ENCODE measurements at regions not wholly inside any gene's neighbourhood (a gene's known extent, or its start where the extent isn't known, plus 50 kb on each side); places are given as distances from the start of the nearest gene placed in this dataset.
"Not testable (repeated sequence)": the region's sequence is repeated elsewhere in the genome, so short reads cannot be mapped to it uniquely, and the experiment has no call there.

DNA sequence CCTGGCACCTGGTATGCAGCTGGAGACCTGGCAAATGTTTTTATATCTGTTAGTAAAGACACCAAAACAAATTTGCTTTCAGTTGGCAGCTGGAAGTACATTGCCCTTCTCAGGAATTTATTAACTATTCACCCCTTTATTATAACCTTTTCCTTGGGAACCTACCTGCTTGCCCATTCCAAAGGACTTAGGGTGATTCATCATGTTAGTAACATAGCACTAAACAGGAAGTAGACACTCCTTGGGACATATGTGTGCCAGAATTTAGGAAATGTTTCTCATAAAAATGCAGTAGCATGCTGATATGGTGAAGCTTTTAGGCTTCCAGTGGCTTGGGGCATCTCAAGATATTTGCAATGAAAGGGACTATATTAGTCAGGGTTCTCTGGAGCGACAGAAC is 184.2 kb downstream of the DMAC1 start:
- no peak for DNase-seq

DNA sequence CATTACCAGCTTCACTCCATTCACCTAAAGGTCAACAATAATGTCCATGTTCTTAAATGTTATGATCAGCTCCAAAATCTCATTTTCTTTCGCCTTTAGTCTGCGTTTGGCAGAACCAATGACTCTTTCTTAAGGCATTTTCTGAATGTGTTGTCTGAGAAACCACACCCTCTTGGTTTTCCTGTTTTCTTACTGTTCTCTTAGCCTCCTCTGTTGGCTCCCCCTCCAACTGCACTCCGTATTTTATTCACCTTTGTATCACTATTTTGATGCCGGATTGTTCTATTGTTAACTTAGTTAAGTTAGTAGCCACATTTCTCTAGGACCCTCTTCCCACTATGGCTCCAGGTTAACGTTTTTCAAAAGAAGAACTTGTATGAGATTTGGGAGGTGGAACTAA is 185.6 kb downstream of the DMAC1 start:
- DNase-seq: no peak

DNA sequence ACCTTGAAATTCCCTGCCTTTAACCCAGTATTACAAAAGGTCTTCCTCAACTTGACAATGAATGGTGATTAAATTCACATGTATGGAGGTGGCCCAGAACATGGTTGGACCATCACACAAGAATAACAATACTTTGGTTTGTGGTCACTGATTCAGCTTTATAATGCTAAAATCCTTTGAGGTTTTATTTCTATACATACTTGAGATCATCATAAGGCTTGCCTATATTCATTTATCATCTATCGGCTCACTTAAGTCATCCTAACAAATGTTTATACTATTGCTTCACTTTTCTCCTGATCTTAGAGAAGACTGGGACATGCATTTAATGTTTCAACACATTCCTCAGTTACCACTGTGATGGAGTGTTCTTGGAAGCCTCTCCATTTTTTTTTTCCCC is 191.3 kb downstream of the DMAC1 start:
- DNase-seq: no peak

DNA sequence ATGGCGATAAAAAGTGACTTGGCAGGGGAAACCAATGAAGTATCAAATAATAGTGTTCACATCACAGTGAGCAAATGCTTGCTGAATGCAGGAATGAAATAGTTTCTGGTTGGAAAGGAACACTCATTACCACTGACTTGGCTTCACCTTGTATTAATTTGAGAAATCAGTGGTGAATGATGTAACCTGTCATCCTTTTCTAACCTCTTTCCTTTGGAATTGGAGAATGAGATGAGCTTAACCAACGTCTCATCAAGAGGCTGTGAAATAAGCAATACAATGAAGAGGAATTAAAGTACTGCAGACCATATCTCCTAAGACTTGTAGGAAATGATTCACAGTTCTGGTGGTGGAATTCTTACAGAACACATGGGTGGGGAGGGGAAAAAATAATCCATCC is 192.2 kb downstream of the DMAC1 start:
- no peak for DNase-seq

DNA sequence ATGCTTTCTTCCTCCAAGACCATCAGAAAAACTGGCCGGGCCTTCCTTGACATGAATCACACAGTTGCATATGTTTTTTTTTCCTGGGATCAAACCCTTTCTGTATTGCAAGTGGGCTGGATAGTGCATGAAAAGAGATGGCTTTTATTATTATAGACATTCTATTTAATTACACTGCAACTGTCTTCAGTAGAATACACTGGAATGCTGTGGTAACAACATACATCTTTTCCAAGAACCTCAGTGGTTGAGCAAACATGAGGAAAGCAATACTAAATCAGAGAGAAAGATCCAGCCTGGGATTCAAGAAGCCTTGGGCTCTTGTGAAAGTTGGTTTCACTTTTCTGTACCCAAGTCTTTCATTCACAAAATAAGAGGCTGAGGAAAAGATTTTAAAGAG is 193.0 kb downstream of the DMAC1 start:
- DNase-seq: no peak

DNA sequence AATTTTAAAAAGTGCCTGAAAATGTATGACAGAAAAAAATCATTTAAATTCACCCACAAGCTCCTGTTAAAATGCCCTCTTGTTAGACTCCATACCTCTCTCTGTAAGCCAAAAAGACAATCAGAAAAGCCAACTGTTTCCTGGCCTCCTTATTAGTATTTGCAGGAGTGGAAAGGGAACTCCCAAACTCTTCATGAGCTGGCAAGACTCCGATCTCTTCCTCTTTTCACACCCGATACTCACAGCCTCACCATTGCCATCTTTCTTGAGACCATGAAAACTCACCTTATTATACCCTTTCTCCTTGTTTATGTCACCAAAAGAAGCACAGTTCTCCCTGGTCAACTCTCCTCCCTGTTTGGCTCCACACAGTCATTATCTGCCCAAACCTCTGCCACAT is 197.8 kb downstream of the DMAC1 start:
- DNase-seq: no peak

DNA sequence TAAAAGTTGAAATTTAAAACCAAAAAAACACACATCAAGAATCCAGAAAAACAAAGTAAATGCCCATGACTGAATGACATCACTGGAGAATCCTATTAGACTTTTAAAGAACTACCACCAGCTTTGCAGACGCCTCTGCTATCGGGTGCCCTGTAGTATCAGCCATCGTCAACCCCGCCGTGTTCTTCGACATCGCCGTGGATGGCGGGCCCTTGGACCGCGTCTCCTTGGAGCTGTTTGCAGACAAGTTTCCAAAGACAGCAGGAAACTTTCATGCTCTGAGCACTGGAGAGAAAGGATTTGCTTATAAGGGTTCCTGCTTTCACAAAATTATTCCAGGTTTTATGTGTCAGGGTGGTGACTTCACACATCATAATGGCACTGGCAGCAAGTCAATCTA is 201.9 kb downstream of the DMAC1 start:
- DNase-seq: no peak

DNA sequence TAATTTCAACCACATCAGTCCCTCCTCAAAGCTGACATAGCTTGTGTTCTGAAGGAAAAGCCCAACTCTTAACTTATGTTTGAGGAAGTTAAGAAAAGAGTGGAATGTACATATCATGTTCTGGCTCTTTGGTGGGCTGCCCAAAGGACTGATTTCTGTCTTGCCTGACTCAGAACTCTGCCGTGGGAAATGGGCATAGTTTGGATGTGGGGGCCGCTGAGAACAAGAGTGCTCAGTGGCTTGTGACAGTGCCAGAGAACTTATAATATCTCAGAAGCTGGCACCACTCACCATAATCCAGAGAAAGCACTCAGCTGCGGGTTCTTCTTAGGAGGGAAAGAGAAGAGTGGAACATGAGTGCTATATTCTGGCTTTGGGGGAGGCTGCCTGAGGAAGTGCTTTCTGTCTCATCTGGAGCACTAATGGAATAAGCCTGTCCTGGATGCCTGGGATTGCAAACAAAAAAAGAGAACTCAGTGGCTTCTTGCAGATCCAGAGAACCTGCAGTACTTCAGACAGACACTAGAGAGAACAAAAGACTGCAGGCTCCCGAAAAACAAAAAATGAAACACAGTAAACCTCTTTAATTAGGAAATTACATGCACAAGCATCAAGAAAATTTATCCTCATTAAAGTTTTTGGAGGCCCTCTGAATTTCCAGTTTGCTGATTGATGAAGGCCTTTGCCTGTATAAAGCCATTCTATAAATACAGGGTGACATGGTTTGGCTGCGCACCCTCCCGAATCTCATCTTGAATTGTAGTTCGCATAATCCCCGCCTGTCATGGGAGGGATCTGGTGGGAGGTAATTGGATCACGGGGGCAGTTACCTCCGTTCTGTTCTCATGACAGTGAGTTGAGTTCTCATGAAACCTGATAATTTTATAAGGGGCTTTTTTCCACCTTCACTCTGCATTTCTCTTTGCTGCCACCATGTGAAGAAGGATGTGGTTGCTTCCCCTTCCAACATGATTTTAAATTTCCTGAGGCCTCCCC is 207.0 kb downstream of the DMAC1 start:
- DNase-seq: no peak

DNA sequence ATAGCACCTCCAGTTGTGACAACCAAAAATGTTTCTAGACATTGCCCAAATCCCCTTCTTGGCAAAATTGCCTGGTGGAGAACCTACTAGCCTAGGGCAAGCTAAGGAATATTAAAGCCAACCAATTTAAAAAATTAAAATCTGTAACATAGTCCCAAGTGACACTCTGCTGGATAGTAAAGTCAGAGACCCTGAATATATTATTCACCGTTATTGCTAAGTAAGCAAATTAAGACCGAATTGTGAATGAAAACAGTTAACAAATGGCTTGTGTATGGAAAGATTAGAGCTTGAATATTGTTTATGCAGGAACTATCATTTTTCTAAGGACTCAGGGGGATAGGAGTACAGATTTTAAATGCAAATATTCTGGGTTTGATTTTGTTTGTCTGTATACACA is 208.1 kb downstream of the DMAC1 start:
- no peak for DNase-seq

DNA sequence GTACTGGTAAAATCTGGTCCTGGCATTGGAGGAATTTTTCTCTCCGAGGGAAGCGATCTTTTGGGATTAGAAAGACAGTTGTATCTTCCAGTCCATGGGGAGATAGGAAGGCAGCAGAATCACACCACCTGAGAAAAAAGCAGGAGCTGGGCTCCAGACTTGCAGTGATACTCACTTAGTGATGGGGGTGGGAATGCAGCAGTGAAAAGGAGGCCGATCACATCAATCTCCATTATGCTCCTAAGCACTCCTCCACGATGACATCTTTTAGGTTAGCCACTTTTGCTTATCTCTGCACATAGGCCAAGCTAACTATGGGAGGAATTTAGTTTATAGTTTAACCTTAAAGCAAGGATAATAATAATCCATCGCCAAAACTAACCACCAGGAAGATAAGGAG is 219.0 kb downstream of the DMAC1 start:
- DNase-seq: no peak

DNA sequence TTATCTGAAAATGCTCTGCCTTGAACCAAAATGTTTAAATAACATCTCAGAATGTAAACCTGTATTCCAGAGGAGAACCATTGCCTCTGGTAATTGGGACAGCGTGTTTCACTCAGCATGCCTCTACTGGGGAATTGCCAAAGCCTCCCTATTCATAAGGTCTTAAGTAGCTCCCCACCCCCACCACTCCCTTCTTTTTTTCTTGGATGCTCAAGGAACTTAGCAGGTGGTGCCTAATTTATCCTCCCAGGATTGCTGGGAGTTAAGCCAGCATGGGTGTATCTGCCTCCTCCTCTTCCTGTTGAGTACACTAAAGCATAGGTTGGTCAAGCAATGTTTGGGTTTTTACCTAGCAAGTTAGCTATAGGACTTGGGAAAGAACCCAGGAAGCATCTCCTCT is 220.2 kb downstream of the DMAC1 start:
- DNase-seq: no peak

DNA sequence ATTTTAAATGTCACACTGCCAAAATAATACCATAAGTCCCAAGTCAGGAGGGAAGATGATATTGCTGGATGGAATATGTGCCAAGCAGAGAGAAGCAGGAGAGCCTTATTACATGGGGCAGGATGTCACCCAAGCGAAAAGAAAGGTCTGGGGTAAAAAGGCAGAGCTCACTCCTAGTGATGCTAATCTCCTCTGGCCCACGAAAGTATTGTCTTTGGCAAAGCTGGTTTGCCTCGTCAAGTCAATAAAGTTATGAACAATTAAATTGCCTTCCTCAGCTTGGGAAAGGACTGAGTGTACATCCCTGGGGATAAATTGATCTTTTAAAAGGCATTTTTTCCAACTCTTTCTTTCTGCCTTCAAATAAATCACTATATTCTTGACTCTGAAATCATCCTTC is 220.6 kb downstream of the DMAC1 start:
- DNase-seq: no peak

DNA sequence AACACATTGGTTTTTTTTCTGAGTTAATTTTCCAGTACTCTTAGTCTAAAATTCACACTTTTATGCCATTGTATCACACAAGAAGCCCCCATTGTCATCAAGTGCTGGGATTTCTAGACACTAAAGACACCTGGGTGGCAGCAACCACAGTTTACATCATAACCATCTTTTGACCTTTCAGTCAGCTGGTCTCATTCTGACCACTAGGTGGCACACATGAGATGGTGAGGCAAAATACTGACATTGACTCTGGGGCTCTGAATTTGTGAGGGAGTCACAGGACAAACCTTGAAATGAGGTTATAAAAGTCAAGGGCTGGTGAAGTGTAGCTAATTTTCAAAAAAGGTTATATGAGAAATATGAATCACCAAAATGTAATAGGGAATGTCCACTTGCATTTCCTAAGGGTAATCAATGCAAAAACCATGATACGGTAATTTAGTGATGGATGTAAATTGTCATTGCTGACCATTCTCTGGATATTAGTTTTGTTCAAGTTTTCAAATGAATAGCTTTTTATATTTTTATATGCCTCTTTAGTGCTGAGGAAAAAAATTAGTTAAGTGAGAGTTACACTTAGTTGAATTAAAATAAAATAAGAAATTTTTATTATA is 229.4 kb downstream of the DMAC1 start:
- peak; percentile 0 for DNase-seq

DNA sequence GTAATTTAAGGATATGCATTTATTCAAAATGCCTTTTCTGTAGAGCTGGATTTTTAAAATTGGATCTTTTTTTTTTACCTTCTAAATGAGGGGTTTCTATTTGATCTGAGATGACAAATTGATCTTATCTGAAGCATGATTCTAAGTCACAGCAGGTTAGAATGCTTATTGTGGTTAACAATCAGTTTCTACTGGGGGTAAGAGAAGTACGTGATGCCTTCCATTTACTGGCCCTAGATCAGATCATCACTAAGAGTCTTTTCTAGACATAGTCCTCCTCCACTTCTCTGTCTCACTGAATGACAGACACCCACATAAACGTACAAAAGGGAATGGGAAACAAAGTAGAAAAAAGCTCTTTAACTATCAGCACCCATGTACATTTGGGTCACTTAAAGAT is 231.9 kb downstream of the DMAC1 start:
- no peak for DNase-seq

DNA sequence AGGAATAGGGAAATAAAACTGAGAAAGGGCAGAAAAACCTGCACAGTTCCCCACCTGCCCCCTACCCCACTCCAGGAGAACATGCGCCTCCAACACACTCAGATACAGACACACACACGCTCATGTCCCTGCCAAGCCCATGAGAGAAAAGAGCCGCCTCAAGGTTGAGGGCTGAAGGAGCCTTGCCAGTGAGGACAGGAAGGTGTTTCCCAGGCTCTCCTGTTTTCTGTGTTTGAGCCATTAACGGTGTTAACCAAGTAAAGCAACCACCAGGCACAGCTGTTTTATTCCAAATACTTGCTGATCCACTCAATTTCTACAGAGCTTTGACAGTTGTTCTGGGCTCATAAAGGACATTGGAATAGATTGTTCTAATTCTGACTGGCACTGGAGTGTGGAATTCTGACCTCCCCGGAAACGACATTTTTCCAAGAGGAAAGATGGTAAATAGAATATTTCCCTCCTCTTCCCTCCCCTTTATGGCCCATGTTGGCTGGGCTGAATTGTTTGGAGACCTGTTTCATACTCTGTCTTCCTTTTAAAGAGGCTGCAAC is 238.0 kb downstream of the DMAC1 start:
- no peak for DNase-seq

DNA sequence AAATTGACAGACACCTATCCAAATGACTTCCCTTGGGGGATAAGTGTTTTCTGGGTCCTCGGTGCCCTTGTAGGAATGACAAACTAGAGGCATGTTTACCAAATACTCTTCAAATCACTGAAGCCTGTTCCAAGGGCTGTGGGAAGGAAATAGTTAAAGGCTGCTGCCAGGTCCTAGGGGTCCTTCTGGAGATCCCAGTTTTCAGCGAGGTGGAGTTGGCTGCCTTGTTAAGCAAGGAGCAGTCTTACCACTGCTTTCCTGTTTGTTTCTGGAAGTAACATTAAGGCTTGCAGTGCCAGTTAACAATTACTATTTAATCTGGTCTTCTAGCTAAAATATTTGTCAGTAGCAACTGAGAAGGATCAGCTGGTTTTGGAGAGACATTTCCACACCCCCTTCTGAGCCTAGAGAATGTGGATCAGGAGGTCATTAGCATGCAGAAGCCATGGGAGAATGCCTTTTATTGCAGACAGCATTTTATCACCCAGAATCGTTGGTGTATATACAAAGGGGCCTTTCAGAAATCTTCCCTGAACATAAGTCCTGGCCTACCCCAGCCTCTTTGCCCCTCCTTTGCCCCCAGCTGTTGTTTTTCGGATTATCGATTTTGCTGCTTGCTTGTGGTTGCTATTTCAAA is 238.8 kb downstream of the DMAC1 start:
- no peak for DNase-seq

DNA sequence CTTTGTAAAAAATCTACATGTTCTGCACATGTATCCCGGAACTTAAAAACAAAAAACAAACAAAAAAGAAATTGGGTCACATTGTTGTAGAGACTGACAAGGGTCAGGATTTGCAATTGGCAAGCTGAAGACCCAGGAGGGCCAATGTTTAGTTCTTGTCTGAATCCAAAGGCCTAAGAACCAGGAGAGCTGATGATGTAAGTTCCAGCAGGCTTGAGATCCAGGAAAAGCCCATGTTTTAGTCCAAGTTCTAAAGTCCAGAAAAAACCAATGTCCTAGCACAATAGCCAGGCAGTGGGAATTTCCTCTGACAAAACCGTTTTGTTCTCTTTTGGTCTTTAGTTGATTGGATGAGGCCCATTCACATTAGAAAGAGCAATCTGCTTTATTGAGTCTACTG is 244.9 kb downstream of the DMAC1 start:
- DNase-seq: no peak

DNA sequence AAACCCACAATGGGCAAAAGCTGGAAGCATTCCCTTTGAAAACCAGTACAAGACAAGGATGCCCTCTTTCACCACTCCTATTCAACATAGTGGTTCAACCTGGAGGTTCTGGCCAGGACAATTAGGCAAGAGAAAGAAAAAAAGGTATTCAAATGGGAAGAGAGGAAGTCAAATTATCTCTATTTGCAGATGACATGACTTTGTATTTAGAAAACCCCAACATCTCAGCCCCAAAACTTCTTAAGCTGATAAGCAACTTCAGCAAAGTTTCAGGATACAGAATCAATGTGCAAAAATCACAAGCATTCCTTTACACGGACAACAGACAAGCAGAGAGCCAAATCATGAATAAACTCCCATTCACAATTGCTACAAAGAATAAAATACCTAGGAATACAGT is 246.9 kb downstream of the DMAC1 start:
- DNase-seq: not testable (repeated sequence)

DNA sequence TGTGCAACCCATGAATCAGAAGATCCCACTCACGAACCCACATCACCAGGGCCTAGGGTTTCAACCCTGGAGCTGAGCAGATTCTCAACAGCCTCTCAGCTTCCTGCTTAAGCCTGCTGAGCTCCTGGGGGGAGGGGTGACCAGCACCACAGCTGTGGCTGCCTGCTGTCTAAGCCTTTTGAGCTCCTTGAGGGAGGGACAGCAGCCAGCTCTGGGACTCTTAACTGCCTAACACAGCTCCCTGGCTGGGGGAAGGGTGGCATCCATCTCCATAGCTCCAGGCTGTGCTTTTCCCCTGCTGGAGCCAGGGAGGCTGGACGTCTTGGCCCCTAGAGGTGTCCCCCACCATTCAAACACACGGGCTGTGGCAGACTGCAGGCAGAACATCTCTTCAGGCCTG is 250.3 kb downstream of the DMAC1 start:
- DNase-seq: no peak

DNA sequence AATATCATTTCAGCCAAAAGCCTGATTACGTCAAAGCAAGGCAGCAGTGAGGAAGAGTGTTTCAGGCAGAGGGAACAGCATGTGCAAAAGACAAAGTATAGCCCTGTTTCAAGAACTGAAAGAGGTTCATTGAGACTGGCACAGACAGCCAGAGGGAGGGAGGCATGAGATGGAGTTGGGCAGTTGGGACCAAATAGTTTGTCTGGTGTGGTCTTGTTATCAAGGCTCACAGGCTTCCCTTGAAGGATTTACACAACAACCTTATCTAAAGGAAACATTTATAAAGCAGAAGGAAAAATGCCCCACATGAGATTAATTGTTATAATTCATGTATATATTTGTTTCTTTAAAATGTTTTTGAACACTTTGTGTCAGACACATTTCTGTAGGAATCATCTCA is 253.3 kb downstream of the DMAC1 start:
- DNase-seq: no peak

DNA sequence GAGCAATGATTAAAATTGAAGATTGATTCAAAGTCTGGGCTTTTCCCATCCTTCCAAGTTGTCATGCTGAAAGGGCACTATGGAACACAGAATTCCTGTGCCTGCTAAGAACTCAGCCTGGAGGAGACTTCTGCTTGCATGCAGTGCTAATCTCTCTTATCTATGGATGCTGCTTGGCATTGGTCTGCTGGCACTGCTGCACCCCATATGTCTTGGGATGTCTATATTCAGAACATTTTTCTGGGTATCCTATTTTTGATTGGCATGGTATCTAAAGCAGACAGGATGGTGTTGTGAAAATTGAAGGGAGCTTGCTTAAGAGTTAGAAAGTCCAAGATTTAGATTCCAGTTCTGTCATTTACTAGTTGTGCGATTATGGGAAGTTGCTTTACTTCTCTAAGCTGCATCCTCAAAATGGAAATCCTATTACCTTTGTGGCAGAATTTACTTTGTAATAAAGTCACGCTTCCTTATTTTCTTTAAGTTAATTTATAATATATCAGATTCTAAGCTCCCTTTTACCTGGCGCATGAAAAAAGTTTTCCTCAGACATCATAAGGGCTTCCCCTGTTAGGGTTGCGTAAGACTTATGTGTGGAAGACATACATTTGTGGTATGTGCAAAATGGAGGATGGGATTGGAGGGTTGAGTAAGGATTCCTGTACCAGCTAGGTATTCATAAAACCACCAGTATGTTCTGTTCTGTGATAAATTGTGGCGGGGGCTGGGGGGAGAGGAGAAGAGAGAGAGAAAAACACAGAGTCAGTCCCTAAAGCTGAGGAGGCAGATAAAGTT is 254.0 kb downstream of the DMAC1 start:
- DNase-seq: no peak

DNA sequence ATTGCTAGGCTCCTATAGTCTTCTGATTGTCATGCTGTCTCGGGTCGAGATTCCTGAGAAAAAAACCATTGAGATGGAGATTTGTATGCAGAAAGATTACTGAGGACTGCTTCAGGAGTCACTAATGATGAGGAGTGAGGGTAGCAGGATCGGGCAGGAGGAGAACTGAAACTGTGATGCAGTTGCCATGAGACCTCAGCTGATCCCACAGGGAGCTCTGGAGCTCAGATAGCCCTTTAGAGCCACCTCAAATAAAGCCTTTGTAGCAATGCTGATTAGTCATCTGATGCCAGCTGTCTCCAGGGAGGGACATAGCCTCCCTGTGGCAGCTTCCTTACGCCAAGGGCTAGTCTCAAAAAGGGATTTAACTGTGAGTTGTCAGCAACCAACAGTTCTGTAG is 256.9 kb downstream of the DMAC1 start:
- DNase-seq: no peak

DNA sequence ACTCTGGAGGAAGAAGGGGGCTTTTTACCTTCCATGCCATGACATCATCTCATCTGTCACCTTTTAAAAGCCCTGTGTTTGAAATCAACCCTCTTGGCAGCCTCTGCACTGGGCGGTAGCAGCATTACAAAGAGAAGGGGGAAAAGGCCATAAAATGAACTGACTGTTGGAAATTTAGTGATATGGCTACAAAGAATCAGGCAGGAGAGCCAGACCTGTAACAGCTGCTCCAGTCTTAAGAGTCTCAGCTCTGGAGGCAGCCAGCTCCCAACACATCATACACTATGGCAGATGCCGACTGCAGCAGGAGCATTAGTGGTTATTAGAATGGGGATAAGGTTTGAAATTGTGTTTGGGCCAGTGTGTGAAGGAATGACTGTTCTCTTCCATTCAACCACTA is 257.5 kb downstream of the DMAC1 start:
- DNase-seq: no peak
